HG03159 (cell line): ENCODE measurements at regions not wholly inside any gene's neighbourhood (a gene's known extent, or its start where the extent isn't known, plus 50 kb on each side); places are given as distances from the start of the nearest gene placed in this dataset.
"Not testable (repeated sequence)": the region's sequence is repeated elsewhere in the genome, so short reads cannot be mapped to it uniquely, and the experiment has no call there.

Experiments used
- ATAC-seq: cut with Tn5 transposase; IDR thresholded peaks from one replicate; pipeline ENCODE4 v1.9.1; 2021; ENCODE audit warnings: mild to moderate bottlenecking, moderate library complexity; ENCODE audit not compliant: unreplicated experiment

GRCh38 chr6:122214605-122215318 is 184.7 kb upstream of the HSF2 start:
- no peak for ATAC-seq

- ATAC-seq: no peak
These were observed 179.2 kb upstream of the HSF2 start for GRCh38 chr6:122220254-122220653.

DNA sequence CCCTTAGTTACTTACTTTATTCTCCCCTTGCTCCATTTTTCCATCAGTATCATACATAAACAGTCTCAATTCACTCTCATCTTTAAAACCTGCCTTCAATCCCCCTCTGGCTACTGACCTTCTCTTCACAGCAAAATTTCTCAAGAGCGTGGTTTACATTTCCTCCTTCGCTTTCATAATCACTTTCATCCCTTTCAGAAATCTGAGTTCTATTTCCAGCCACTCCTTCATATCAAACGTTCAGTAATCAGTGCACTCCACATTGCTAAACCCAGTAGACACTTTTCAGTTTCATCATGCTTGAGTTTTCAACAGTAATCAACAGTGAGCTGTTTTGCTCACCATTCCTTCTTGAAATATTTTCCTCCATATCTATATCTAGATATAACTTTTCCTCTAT is 176.7 kb upstream of the HSF2 start:
- ATAC-seq: no peak

GRCh38 chr6:122223251-122223650 is 176.2 kb upstream of the HSF2 start:
- ATAC-seq: no peak

DNA sequence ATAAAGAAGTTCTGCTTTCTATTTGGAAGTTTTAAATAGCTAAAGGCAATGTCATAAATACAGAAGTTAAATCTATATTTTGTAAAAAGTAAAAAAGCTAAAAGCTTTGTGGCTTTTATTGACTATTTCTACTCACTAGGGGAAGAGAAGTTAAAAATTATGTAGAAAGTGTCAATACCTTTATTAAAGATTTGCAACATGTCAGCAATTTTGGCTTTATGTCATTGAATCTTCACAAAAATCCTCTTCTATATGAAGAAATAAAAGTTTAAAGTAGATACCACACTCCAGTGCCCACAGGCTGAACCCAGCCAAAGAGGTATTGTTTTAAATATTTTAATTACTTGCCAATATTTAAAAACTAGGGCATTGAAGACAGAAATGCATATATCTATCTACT is 160.6 kb upstream of the HSF2 start:
- no peak for ATAC-seq

GRCh38 chr6:122246906-122247658 is 152.4 kb upstream of the HSF2 start:
- ATAC-seq: no peak

GRCh38 chr6:122248001-122248669 is 151.3 kb upstream of the HSF2 start:
- ATAC-seq: no peak

DNA sequence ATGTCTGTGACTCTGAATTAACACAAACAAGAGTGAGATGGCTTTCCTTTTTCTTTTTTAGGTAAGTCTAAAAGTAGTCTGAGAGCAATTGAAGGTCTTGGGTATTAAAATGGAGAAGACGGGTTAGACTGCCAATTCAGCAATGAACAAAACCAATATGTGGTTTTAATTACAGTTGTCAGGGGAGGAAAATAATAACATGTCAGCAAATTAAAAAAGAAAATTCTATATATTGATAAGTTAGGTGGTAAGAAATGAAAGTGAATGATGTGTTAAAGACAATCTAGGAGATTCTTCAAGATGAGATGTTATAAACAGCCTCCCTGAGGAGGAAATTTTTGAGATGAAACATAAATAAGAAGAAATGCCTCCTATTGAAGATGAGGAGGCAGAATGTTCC is 150.6 kb upstream of the HSF2 start:
- no peak for ATAC-seq

DNA sequence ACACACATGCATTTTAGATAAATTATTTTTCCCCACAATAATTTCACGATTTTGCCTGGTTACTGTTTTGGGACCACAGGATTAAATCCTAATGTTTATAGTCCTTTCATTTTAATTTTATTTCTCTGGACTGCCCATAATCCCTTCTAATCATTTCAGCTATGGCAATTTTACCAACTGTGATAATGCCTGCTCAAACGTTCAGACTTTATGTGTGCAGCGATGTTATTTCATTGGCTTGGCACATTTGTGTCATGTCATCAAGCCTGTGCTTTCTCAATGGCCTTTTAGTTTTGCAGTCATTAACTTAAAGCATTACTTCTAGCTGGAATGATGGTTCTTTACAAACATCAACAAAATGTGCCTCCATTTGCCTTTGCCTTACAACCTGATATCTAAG is 140.6 kb upstream of the HSF2 start:
- no peak for ATAC-seq

- no peak for ATAC-seq
These were observed 134.9 kb upstream of the HSF2 start for GRCh38 chr6:122264557-122264956.

GRCh38 chr6:122265755-122266154 is 133.7 kb upstream of the HSF2 start:
- no peak for ATAC-seq

- no peak for ATAC-seq
These were observed 131.1 kb upstream of the HSF2 start for GRCh38 chr6:122268394-122268793.

DNA sequence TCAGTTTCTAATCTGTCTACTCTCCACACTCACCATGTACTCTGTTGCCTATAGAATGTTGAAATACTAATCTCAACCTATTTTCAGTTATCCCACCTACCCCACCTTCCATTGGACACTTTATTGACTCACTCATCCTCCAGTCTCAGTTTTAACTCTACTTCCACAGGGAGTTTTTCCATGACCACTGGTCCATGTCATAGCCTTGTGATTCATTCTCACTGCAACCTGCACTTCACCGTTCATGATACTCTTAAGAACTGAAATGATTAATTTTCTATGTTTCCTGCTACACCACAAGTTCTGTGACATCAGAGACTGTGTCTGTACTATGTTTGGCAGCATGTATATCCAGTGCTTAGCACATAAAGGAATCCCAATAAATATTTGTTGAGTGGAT is 122.8 kb upstream of the HSF2 start:
- ATAC-seq: no peak

- ATAC-seq: not testable (repeated sequence)
These were observed 119.1 kb upstream of the HSF2 start for GRCh38 chr6:122280105-122281021.

- ATAC-seq: no peak
These were observed 115.6 kb upstream of the HSF2 start for GRCh38 chr6:122283884-122284283.

- no peak for ATAC-seq
These were observed 114.6 kb upstream of the HSF2 start for GRCh38 chr6:122284848-122285247.

GRCh38 chr6:122285292-122285913 is 114.0 kb upstream of the HSF2 start:
- ATAC-seq: no peak

- ATAC-seq: no peak
These were observed 112.9 kb upstream of the HSF2 start for GRCh38 chr6:122286512-122286911.

GRCh38 chr6:122289762-122290539 is 109.5 kb upstream of the HSF2 start:
- ATAC-seq: no peak

DNA sequence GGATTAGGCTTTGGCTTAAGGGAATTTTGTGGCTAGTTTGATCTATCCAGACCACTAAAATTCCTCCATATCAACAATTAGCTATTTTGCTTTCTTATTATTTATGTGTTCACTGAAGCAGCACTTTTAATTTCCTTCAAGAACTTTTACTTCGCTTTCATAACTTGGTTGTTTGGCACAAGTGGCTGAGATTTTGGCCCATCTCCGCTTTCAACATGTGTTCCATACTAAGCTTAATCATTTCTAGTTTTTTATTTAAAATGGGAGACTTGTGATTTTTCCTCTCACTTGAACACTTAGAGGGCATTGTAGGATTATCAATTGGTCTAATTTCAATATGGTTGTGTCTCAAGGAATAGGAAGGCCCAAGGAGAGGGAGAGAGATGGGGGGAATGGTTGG is 102.4 kb upstream of the HSF2 start:
- ATAC-seq: no peak
